Endothelial cell of umbilical vein (primary cell): ENCODE measurements at regions not wholly inside any gene's neighbourhood (a gene's known extent, or its start where the extent isn't known, plus 50 kb on each side); places are given as distances from the start of the nearest gene placed in this dataset.

Source experiments
- CTCF ChIP-seq, 2 donors: IDR thresholded peaks; 1 replicate in 1 of 2; 2 replicates in 1 of 2; pipeline ENCODE4 v1.5.1; 2011; ENCODE audit warnings: low read length in 2 of 2, mild to moderate bottlenecking in 2 of 2, moderate library complexity in 2 of 2, control low read depth in 1 of 2, inconsistent platforms in 1 of 2, low read depth in 1 of 2; ENCODE audit not compliant: insufficient read depth in 1 of 2; ENCODE audit errors: extremely low read depth in 1 of 2
- JUN ChIP-seq: IDR thresholded peaks from 2 replicates; pipeline ENCODE4 v1.6.1; 2011; ENCODE audit warnings: borderline replicate concordance, low read depth; ENCODE audit not compliant: insufficient read length, insufficient read depth
- MAX ChIP-seq: IDR thresholded peaks from 2 replicates; pipeline ENCODE4 v1.6.1; 2011; ENCODE audit not compliant: insufficient read depth, insufficient read length
- POLR2A ChIP-seq: IDR thresholded peaks from 2 replicates; pipeline ENCODE4 v1.6.1; 2012; ENCODE audit warnings: low read depth, mild to moderate bottlenecking, control low read depth, low read length
- POLR2AphosphoS5 ChIP-seq: IDR thresholded peaks from 2 replicates; pipeline ENCODE4 v1.6.1; 2012; ENCODE audit warnings: low read depth, mild to moderate bottlenecking, control low read depth, low read length, moderate library complexity; ENCODE audit not compliant: insufficient read depth

GRCh38 chr3:159724627-159725026, 264.0 kb upstream of the IL12A start:
- TF ChIP-seq CTCF (IDR thresholded peaks at IDR 0.05; ENCODE audit: extremely low read depth in 1 of 2, insufficient read depth in 1 of 2, low read depth in 1 of 2, low read length in 2 of 2) = no peak
- no peak for TF ChIP-seq POLR2A
- TF ChIP-seq POLR2AphosphoS5 = no peak
- no peak for TF ChIP-seq JUN
- no peak for TF ChIP-seq MAX
